ENCODE measurements at regions not wholly inside any gene's neighbourhood (a gene's known extent, or its start where the extent isn't known, plus 50 kb on each side); places are given as distances from the start of the nearest gene placed in this dataset.

DNA sequence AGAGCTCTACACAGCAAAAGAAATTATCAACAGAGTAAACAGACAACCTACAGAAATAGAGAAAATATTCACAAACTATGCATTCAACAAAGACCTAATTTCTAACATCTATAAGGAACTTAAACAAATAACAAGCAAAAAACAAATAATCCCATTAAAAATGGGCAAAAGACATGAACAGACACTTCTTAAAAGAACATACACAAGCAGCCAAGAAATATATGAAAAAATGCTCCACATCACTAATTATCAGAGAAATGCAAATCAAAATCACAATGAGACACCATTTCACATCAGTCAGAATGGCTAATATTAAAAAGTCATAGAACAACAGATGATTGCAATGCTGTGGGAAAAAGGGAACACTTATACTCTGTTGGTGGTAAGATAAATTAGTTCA is 100.7 kb upstream of the LGR5 start:
- TF ChIP-seq, protein P1, sequence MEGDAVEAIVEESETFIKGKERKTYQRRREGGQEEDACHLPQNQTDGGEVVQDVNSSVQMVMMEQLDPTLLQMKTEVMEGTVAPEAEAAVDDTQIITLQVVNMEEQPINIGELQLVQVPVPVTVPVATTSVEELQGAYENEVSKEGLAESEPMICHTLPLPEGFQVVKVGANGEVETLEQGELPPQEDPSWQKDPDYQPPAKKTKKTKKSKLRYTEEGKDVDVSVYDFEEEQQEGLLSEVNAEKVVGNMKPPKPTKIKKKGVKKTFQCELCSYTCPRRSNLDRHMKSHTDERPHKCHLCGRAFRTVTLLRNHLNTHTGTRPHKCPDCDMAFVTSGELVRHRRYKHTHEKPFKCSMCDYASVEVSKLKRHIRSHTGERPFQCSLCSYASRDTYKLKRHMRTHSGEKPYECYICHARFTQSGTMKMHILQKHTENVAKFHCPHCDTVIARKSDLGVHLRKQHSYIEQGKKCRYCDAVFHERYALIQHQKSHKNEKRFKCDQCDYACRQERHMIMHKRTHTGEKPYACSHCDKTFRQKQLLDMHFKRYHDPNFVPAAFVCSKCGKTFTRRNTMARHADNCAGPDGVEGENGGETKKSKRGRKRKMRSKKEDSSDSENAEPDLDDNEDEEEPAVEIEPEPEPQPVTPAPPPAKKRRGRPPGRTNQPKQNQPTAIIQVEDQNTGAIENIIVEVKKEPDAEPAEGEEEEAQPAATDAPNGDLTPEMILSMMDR (IDR thresholded peaks at IDR 0.05; ENCODE audit: extremely low read depth, missing control alignments): no peak
- no peak for DNase-seq (ENCODE audit: low spot score)

DNA sequence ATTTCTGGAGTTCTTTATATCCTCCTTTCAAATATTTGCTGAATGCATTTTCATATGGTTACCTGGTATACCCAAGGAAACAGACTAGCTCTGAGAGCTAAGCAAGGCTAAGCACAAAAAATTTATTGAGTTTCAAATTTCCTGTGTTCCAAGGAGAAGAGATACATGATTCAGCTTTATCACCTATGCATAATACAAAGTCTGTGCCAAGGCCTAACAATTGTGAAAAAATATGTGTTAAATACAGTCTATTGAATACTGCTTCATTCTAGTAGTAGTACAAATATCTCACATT is 103.7 kb upstream of the LGR5 start:
- TF ChIP-seq, protein P1 (IDR thresholded peaks at IDR 0.05; ENCODE audit: extremely low read depth, missing control alignments): no peak
- no peak for DNase-seq (ENCODE audit: low spot score)

DNA sequence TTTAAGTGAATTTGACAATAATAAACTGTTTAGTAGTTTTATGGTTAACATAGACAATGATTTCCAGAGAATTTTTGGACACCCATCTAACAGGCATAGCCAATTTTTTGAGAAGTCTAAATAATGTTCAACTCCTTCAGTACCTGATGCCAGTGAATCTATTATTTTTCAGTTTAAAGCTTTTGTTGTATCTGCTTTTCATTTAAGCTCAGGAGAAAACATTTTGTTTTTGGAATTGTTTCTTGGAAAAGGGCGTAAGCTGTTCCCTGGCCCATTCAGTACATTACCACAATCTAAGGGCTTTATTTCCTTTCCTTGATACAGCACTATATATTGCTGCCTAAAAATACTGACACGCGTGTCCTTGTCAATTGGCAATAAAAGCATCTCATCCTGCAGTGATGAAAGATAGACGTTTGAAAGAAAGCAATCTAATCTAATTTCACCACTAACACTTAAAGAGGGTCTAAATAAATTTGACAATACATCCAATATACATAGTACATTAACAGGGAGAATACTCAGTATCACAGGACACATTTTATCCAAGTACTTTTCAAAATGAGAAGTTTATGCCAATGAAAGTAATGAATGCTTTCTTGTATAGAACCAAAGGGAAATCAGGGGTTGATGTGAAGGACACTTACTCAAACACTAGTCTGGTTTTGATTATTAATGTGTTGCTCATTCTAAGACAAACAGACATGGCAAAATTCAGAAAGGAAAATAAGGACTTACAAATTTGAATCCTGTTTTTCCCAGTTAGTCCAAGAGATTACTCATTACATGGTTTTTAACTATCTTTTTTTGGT is 104.2 kb upstream of the LGR5 start:
- TF ChIP-seq, protein P1 (IDR thresholded peaks at IDR 0.05; ENCODE audit: extremely low read depth, missing control alignments): no peak

DNA sequence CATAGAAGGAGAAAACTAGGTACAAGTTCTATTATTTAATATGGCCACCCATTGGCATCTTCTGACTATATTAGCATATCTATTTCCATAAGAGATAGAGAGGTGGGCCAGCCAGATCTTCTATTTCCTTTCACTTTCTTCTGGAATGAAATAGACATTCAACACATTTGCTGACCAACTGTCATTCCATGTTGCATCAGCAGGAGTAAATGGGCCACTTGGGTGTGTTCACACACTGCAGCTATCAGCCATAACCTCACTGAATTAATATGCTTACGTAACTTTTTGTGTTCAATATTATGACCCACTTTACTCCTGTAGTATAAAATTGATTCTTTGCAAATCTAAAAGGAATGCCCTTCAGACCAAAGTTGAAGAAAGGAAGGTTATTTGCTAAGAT is 106.2 kb upstream of the LGR5 start:
- DNase-seq (ENCODE audit: low spot score): no peak
- TF ChIP-seq, protein P1 (IDR thresholded peaks at IDR 0.05; ENCODE audit: extremely low read depth, missing control alignments): no peak

More for the DNA sequence above, 104.2 kb upstream of the LGR5 start:
- no peak for DNase-seq (ENCODE audit: low spot score)

DNA sequence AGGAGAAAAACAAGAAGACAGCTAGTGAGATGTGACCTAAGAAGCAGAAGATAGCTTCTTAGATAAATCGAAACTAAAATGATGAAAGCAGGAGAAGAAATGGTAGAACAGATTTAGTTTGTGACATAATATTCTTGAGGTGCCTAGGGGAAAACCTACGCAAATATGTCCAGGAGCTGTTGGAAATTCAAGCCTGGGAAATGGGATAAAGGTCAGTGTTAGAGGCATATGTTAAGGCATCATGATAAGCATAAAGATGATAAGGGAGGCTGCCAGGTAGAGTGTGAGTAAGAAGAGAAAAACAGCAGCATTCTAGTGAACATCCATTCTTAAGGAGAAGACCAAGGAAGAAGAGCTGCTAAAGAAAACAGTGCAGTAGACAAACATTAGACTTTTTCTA is 109.6 kb upstream of the LGR5 start:
- DNase-seq (ENCODE audit: low spot score): no peak

DNA sequence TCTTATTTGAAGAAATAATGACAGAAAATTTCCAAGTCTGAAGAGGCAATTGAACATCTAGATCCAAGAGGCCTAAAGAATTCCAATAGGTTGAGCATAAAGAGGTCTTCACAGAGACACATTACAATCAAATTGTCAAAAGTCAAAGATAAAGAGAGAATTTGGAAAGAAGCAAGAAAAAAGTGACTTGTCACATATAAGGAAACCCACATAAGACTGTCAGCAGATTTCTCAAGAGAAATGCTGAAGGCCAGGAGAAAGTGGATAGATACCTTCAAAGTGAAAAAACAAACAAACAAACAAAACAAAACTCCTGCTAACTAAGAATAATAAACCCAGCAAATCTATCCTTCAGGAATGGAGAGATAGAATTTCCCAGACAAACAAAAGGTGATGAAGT is 118.1 kb upstream of the LGR5 start:
- DNase-seq (ENCODE audit: low spot score): no peak
- TF ChIP-seq, protein P1 (IDR thresholded peaks at IDR 0.05; ENCODE audit: extremely low read depth, missing control alignments): no peak

More for the DNA sequence above, 109.6 kb upstream of the LGR5 start:
- TF ChIP-seq, protein P1 (IDR thresholded peaks at IDR 0.05; ENCODE audit: extremely low read depth, missing control alignments): no peak

DNA sequence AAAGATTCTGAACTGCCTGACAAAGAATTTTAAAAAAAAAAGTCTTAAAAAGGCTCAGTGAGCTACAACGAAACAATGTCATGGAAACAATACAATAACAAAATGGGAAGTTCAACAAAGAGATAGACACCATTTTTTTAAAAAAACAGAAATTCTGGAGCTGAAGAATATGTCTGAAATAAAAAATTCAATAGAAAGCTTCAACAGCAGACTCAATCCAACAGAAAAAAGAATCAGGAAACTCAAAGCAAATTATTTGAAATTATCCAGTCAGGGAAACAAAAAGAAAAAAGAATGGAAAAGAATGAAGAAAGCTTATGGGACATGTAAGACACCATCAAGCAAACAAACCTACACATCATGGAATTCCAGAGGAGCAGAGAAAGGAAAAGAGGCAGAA is 118.5 kb upstream of the LGR5 start:
- no peak for DNase-seq (ENCODE audit: low spot score)
- TF ChIP-seq, protein P1 (IDR thresholded peaks at IDR 0.05; ENCODE audit: extremely low read depth, missing control alignments): no peak

Measured in GM20000 (cell line).